Central memory CD8-positive, alpha-beta T cell (primary cell): ENCODE measurements at regions not wholly inside any gene's neighbourhood (a gene's known extent, or its start where the extent isn't known, plus 50 kb on each side); places are given as distances from the start of the nearest gene placed in this dataset.

Experiments
- ATAC-seq: fragments of 150-1000 bp; cut with Tn5 transposase; replicated peaks from 2 replicates; pipeline ENCODE4 v1.10.0; 2022; ENCODE audit warnings: mild to moderate bottlenecking, moderate FRiP score, moderate number of reproducible peaks; ENCODE audit not compliant: poor library complexity, severe bottlenecking; ENCODE audit errors: extremely low read depth
- DNase-seq, 2 donors: peaks; one replicate each; pipeline ENCODE4 v3.0.0; 2021; ENCODE audit warnings: low spot score in 2 of 2
- H3K27ac Mint-ChIP-seq: one replicate; pipeline ENCODE4 v1.8.0; 2022; ENCODE audit warnings: low read depth, mild to moderate bottlenecking, moderate library complexity, mixed read lengths
- H3K27me3 Mint-ChIP-seq: one replicate; pipeline ENCODE4 v1.8.0; 2022; ENCODE audit warnings: mixed read lengths
- H3K36me3 Mint-ChIP-seq: one replicate; pipeline ENCODE4 v1.8.0; 2022; ENCODE audit warnings: mild to moderate bottlenecking, moderate library complexity, mixed read lengths; ENCODE audit not compliant: insufficient read depth
- H3K4me1 Mint-ChIP-seq: one replicate; pipeline ENCODE4 v1.8.0; 2022; ENCODE audit warnings: mixed read lengths
- H3K4me3 Mint-ChIP-seq: one replicate; pipeline ENCODE4 v1.8.0; 2022; ENCODE audit warnings: mild to moderate bottlenecking, moderate library complexity, mixed read lengths
- H3K9me3 Mint-ChIP-seq: one replicate; pipeline ENCODE4 v1.8.0; 2022; ENCODE audit warnings: mixed read lengths

- DNase-seq: no peak
- Mint-ChIP-seq H3K36me3 (no peaks in the 10 kb centered on the region), H3K27me3 (no peaks in the 10 kb centered on the region), H3K9me3 (peaks cover 17% of the 10 kb centered on the region), H3K4me1 (no peaks in the 10 kb centered on the region), H3K27ac (no peak overlapping the region), H3K4me3 (no peak overlapping the region)
- no peak for ATAC-seq
Observed at GRCh38 chr14:40838601-40839000, 768.1 kb upstream of the LRFN5 start.

- no peak overlapping the region for H3K27ac Mint-ChIP-seq
- DNase-seq (no peak), ATAC-seq (no peak)
- no peaks in the 10 kb centered on the region for H3K36me3 Mint-ChIP-seq
- H3K27me3 Mint-ChIP-seq: no peaks in the 10 kb centered on the region
- H3K4me1 Mint-ChIP-seq: no peaks in the 10 kb centered on the region
- H3K4me3 Mint-ChIP-seq: no peak overlapping the region
- peaks cover 6% of the 10 kb centered on the region for H3K9me3 Mint-ChIP-seq
Observed at GRCh38 chr14:40806471-40806870, 800.2 kb upstream of the LRFN5 start.

DNA sequence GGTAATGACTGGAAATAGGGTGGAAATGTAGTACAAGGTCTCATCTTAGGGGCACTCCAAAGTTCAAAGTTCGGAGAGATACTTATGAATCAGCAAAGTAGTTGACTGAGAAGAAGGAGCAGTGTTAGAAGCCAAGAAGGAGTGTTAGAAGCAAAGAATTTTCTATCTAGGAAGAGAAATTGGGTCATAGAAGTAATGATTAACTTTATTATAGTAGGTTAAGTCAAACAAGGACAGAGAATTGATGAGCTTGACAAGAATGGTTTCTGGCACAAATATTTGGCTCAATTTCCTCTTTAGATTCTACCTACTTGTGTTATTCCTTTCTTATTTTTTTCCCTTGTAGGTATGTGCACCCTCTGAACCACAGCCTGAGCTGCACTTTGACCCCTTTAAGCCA is 810.5 kb upstream of the LRFN5 start:
- ATAC-seq: no peak
- H3K36me3 Mint-ChIP-seq: no peaks in the 10 kb centered on the region
- no peak overlapping the region for H3K4me3 Mint-ChIP-seq
- no peaks in the 10 kb centered on the region for H3K27me3 Mint-ChIP-seq
- DNase-seq: no peak
- H3K4me1 Mint-ChIP-seq: no peaks in the 10 kb centered on the region
- no peak overlapping the region for H3K27ac Mint-ChIP-seq
- peaks cover 26% of the 10 kb centered on the region for H3K9me3 Mint-ChIP-seq

GRCh38 chr14:40784860-40785259 is 821.8 kb upstream of the LRFN5 start:
- DNase-seq (no peak), ATAC-seq (no peak)
- no peak overlapping the region for H3K4me3 Mint-ChIP-seq
- no peaks in the 10 kb centered on the region for H3K4me1 Mint-ChIP-seq
- H3K27ac Mint-ChIP-seq: no peak overlapping the region
- peaks cover 7% of the 10 kb centered on the region for H3K9me3 Mint-ChIP-seq
- H3K27me3 Mint-ChIP-seq: no peaks in the 10 kb centered on the region
- peaks cover 2% of the 10 kb centered on the region for H3K36me3 Mint-ChIP-seq

- ATAC-seq (no peak), DNase-seq (no peak)
- H3K4me3 Mint-ChIP-seq: no peak overlapping the region
- H3K27me3 Mint-ChIP-seq: no peaks in the 10 kb centered on the region
- H3K27ac Mint-ChIP-seq: no peak overlapping the region
- no peaks in the 10 kb centered on the region for H3K36me3 Mint-ChIP-seq
- no peaks in the 10 kb centered on the region for H3K4me1 Mint-ChIP-seq
- peaks cover 13% of the 10 kb centered on the region for H3K9me3 Mint-ChIP-seq
Observed at GRCh38 chr14:40762685-40763084, 844.0 kb upstream of the LRFN5 start.

DNA sequence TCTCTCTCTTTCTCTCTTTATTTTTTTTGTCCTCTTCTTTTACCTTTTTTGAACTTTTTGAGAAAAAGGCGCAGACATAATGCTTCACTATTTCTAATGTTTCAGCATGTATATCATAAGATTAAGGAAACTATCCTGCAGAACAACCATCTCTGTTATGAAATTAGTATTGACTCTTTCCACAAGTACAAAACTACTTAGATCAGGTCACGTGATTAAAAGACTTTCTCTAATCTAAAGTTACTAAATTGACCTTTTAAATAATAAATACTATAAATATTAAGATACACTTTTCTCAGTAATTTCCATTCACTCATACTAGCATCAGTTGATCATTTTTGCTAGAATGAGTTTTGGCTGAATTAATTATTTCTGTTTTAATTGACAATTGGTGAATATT is 844.5 kb upstream of the LRFN5 start:
- H3K36me3 Mint-ChIP-seq: no peaks in the 10 kb centered on the region
- H3K27ac Mint-ChIP-seq: no peak overlapping the region
- no peak for DNase-seq
- H3K27me3 Mint-ChIP-seq: no peaks in the 10 kb centered on the region
- no peak for ATAC-seq
- H3K4me3 Mint-ChIP-seq: no peak overlapping the region
- no peaks in the 10 kb centered on the region for H3K4me1 Mint-ChIP-seq
- H3K9me3 Mint-ChIP-seq: peaks cover 18% of the 10 kb centered on the region

DNA sequence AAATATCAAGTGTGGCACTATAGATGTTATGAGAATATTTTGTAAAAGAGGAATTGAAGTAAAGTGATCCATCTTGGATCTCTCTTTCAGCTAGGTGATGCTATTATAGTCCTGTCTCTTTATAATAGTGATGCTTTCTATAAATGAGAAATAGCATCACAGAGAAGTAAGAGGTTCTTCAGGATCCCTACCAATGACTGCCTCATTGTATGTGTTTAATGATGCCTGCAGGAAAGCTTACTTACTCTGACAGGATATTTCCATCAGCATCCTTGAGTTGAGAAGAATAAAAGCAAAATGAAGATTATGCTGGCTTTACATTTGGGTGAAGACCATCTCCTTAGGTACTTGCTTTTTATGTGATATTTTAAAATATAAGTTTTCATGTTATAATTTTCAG is 846.0 kb upstream of the LRFN5 start:
- H3K27me3 Mint-ChIP-seq: no peaks in the 10 kb centered on the region
- H3K4me1 Mint-ChIP-seq: no peaks in the 10 kb centered on the region
- H3K9me3 Mint-ChIP-seq: peaks cover 26% of the 10 kb centered on the region
- H3K4me3 Mint-ChIP-seq: no peak overlapping the region
- ATAC-seq (no peak), DNase-seq (no peak)
- no peaks in the 10 kb centered on the region for H3K36me3 Mint-ChIP-seq
- no peak overlapping the region for H3K27ac Mint-ChIP-seq

GRCh38 chr14:40758076-40758475 is 848.6 kb upstream of the LRFN5 start:
- Mint-ChIP-seq H3K4me3 (no peak overlapping the region), H3K27ac (no peak overlapping the region), H3K27me3 (no peaks in the 10 kb centered on the region), H3K4me1 (no peaks in the 10 kb centered on the region), H3K36me3 (no peaks in the 10 kb centered on the region), H3K9me3 (peaks cover 22% of the 10 kb centered on the region)
- ATAC-seq (no peak), DNase-seq (no peak)

GRCh38 chr14:40757376-40757950 is 849.2 kb upstream of the LRFN5 start:
- no peak overlapping the region for H3K27ac Mint-ChIP-seq
- no peaks in the 10 kb centered on the region for H3K27me3 Mint-ChIP-seq
- no peaks in the 10 kb centered on the region for H3K4me1 Mint-ChIP-seq
- no peaks in the 10 kb centered on the region for H3K36me3 Mint-ChIP-seq
- no peak overlapping the region for H3K4me3 Mint-ChIP-seq
- peaks cover 22% of the 10 kb centered on the region for H3K9me3 Mint-ChIP-seq
- ATAC-seq (no peak), DNase-seq (no peak)

DNA sequence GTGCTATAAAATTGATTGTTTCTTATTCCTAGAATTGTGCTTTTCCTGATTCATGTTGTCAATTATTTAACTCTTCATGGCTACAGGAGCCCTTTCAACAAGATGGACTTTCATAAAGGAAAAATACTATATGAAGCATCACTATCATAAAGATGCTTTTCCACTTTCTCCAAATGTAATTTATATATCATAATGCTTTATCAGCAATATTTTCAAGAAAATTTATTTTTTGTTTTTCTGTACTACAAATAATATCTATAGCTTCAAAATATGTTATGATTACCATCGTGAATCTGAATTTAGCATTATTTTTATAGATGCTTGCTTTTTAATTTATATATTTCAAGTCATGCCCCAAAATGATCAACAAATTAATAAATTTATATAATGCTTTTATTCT is 873.5 kb upstream of the LRFN5 start:
- DNase-seq (no peak), ATAC-seq (no peak)
- Mint-ChIP-seq H3K4me1 (no peaks in the 10 kb centered on the region), H3K27me3 (no peaks in the 10 kb centered on the region), H3K9me3 (peaks cover 8% of the 10 kb centered on the region), H3K27ac (no peak overlapping the region), H3K4me3 (no peak overlapping the region), H3K36me3 (no peaks in the 10 kb centered on the region)

GRCh38 chr14:40727107-40727506 is 879.6 kb upstream of the LRFN5 start:
- peaks cover 12% of the 10 kb centered on the region for H3K9me3 Mint-ChIP-seq
- no peak overlapping the region for H3K4me3 Mint-ChIP-seq
- peaks cover 1% of the 10 kb centered on the region for H3K36me3 Mint-ChIP-seq
- DNase-seq (no peak), ATAC-seq (no peak)
- no peaks in the 10 kb centered on the region for H3K27me3 Mint-ChIP-seq
- no peak overlapping the region for H3K27ac Mint-ChIP-seq
- no peaks in the 10 kb centered on the region for H3K4me1 Mint-ChIP-seq

DNA sequence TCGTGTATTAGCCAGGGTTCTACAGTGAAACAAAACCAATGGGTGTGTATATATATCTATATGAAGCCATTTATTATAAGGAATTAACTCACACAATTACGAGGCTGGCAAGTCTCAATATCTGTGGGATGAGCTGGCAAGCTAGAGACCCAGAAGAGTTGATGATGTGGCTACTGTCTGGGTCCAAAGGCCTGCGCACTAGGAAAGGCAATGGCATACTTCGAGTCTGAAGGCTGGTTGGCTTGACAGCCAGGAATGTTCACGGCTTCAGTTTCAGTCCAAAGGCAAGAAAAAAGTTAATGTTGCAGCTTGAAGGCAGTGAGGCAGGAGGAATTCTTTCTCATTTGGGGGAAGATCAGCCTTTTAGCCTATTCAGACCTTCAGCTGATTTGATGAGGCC is 893.3 kb upstream of the LRFN5 start:
- Mint-ChIP-seq H3K27ac (no peak overlapping the region), H3K9me3 (peaks cover 15% of the 10 kb centered on the region), H3K4me1 (no peaks in the 10 kb centered on the region), H3K27me3 (no peaks in the 10 kb centered on the region), H3K36me3 (no peaks in the 10 kb centered on the region), H3K4me3 (no peak overlapping the region)
- no peak for DNase-seq
- no peak for ATAC-seq

GRCh38 chr14:40697231-40697630 is 909.4 kb upstream of the LRFN5 start:
- Mint-ChIP-seq H3K4me1 (no peaks in the 10 kb centered on the region), H3K9me3 (peaks cover 10% of the 10 kb centered on the region), H3K36me3 (no peaks in the 10 kb centered on the region), H3K27me3 (no peaks in the 10 kb centered on the region), H3K27ac (no peak overlapping the region), H3K4me3 (no peak overlapping the region)
- ATAC-seq: no peak
- DNase-seq: no peak

GRCh38 chr14:40694023-40694422 is 912.7 kb upstream of the LRFN5 start:
- Mint-ChIP-seq H3K4me3 (no peak overlapping the region), H3K27ac (no peak overlapping the region), H3K9me3 (peaks cover 10% of the 10 kb centered on the region), H3K36me3 (peaks cover 1% of the 10 kb centered on the region), H3K27me3 (no peaks in the 10 kb centered on the region), H3K4me1 (no peaks in the 10 kb centered on the region)
- ATAC-seq: no peak
- DNase-seq: no peak
